Choroid plexus epithelial cell (primary cell): ENCODE measurements at regions not wholly inside any gene's neighbourhood (a gene's known extent, or its start where the extent isn't known, plus 50 kb on each side); places are given as distances from the start of the nearest gene placed in this dataset.
A peak's percentile ranks its signal among the peaks of the same experiment; 100 is the strongest.

Source experiments
- DNase-seq: peaks from one replicate; pipeline ENCODE4 v3.0.0-alpha.2; 2010; ENCODE audit warnings: low read depth
- H3K4me3 ChIP-seq: 2 replicates; pipeline ENCODE4 v1.5.1; 2011; ENCODE audit warnings: low read depth, mild to moderate bottlenecking, control low read depth, low read length, moderate library complexity
- TF ChIP-seq, protein P1 (sequence below): conservative IDR thresholded peaks from 2 replicates; pipeline ENCODE4 v1.5.1; 2011; ENCODE audit warnings: low read depth, mild to moderate bottlenecking, control low read depth, inconsistent platforms, low read length, moderate library complexity

DNA sequence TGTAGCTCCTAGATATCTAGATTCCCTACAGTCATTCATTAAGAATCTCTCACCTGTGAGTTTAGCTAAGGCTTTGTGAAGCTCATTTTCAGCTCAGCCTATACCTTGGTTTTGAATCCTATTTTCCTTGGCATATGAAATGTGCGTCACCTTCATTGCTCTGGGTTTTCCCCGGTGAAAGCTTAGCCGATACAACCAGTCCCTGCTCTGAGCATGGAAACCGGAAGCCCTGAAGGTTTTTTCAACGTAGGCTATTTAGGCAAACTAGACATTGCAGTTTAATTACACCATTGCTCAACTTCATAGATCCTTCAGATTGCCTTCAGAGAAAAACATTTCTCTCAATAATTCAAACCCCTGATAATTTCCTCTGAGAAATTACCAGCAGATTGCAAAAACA is 206.8 kb upstream of the TPRG1 start:
- TF ChIP-seq, protein P1, sequence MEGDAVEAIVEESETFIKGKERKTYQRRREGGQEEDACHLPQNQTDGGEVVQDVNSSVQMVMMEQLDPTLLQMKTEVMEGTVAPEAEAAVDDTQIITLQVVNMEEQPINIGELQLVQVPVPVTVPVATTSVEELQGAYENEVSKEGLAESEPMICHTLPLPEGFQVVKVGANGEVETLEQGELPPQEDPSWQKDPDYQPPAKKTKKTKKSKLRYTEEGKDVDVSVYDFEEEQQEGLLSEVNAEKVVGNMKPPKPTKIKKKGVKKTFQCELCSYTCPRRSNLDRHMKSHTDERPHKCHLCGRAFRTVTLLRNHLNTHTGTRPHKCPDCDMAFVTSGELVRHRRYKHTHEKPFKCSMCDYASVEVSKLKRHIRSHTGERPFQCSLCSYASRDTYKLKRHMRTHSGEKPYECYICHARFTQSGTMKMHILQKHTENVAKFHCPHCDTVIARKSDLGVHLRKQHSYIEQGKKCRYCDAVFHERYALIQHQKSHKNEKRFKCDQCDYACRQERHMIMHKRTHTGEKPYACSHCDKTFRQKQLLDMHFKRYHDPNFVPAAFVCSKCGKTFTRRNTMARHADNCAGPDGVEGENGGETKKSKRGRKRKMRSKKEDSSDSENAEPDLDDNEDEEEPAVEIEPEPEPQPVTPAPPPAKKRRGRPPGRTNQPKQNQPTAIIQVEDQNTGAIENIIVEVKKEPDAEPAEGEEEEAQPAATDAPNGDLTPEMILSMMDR: no peak
- no peak overlapping the region for H3K4me3 ChIP-seq
- no peak for DNase-seq

DNA sequence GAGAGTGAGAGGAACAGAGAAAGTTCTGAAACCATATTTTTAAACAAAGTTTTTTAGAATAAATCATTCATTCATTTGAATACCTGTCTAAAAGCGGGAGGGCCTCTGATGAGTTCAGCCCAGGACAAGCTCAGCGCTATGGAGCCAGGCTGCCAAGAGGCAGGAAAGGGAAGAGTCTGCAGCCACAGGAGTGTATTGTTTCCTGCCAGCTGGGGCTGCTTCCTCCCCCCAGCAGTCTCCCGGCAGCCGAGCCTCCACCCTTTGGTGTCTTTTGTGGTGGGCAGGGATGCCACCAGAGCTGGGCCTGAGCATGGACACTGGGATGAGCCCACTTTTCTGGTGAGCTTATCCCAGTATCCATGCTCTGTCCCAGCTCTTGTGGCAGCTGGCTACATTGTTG is 199.5 kb upstream of the TPRG1 start:
- TF ChIP-seq, protein P1: no peak
- no peak overlapping the region for H3K4me3 ChIP-seq
- DNase-seq: no peak

DNA sequence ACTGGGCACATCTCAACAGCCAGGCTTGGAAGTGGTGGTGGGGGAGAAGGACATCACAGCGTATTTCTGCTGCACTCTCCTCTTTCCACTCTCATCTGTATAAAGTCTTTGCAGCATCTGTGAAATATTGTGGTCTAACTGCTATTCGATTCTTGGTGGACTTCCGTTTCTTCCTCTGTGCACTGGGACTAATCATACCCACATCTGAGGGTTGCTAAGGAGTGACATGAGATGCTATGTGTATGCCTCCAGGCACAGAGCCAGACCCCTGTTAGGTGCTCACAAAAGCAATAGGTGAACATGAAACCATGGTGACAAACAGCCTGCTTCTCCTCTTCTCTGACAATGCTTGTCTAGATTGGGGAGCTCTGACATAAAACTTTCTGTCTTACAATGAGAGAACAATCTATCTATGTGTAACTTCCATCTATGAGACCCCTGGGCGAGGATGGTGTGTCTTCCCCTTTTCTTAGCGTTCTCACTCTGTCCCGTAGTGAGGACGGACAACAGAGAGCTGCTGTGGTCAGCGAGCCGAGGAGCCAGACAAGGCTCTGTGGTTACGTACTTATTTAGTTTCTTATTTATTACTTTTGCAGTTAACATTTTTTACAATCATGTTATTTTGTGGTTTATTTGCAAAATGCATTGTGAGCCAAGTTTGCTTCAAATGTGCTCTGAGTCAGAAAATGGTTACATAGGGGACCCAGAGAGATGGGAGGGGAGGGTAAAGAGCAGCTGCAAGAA is 196.7 kb upstream of the TPRG1 start:
- DNase-seq: peak; percentile 45
- TF ChIP-seq, protein P1: no peak
- no peak overlapping the region for H3K4me3 ChIP-seq

DNA sequence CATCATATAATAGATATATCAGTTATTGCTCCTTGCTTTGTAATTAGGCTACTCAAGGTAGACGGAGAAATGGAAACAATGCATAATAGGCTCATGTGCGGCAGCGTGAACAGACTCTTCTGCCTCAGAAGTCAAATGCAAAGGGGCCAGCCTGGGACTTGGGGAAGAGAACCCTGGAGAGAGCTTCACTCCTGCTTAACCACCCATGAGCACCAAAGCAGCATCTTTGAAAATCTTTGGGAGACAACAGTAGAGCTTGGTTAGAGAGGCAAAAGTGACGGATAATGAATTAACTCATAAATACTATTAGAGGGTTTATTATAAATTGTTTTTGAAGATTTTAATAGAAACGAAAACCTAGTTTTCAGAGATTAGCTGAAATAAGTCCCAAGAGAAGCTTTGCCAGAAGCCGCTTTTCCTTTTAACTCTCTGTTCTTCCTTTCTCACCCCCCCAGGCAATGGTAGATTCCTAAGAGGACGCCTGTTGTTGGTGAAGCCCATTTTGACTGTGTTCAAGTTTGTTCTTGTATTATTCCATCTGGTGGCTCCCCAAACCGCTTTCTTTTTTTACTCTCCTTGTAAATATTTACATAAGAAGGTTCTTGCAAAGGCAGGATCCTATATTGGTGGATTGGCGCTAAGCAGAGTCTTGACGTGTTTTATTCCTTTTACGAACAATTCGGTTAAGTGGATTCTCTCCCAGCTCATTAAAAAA is 196.0 kb upstream of the TPRG1 start:
- TF ChIP-seq, protein P1: no peak
- peak; percentile 24 for DNase-seq
- no peak overlapping the region for H3K4me3 ChIP-seq

DNA sequence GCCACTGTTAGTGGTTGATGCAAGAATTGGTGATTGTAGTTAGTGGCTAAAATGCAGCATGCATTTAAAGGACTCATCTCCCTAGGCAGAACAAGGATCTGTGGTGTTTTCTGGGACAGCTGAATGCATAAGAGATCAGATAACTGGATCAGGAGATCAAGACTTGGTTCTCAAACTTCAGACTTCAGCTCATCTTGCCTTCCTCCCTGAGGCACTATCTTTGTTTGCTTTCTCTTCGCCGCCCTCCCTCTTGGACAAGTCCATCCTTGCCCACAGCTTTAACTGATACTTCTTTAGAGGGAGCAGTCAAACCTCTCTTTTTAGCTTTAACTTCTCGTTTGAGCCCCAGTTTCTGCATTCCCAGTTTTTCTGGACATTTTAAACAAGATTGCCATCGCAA is 195.4 kb upstream of the TPRG1 start:
- TF ChIP-seq, protein P1: no peak
- H3K4me3 ChIP-seq: no peak overlapping the region
- DNase-seq: no peak

DNA sequence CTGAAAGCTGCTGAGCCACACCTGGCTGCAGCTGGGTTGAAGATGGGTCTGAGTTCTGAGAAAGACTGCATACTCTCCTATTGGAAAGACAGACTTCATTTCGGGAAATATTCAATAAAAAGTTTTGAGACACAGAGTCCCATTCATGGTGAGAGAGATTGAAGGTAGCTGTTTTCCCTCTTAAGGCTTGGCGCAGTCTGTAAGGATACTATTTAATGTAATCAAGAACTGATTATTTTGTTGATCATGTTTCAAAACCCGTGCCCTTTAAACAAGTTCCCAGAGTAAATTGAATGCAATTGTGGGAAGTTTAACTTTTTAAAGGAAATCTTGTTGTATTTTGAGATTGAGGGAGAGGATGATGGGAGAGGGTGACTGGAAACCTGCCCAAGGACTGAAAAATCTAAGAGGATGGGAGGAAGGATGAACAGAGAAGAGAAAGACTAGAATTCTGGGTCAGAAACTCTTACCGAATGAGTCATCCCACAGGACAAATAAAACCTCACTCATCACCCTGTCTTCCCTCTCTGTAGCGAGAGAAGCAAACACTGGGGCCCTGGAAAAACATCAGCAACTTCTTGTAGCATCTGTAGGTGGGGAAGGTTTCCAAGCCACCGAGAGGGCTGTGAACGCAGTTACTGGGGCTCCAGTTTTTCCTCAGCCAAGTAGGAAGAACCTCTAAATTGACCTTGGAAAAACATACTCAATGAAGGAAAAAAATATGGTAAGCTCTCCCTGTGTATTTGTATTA is 193.2 kb upstream of the TPRG1 start:
- TF ChIP-seq, protein P1: peak; percentile 21
- H3K4me3 ChIP-seq: no peak overlapping the region
- peak; percentile 85 for DNase-seq
